NB4 (cell line): ENCODE measurements at regions not wholly inside any gene's neighbourhood (a gene's known extent, or its start where the extent isn't known, plus 50 kb on each side); places are given as distances from the start of the nearest gene placed in this dataset.

Experiments used
- CTCF ChIP-seq: IDR thresholded peaks from one replicate; pipeline ENCODE4 v1.5.1; 2012; ENCODE audit warnings: low read depth, low read length
- MAX ChIP-seq: IDR thresholded peaks from 2 replicates; pipeline ENCODE4 v1.6.1; 2011; ENCODE audit warnings: low read depth, low read length
- MYC ChIP-seq: IDR thresholded peaks from 2 replicates; pipeline ENCODE4 v1.6.1; 2011; ENCODE audit warnings: low read depth, low read length
- POLR2A ChIP-seq: IDR thresholded peaks from 2 replicates; pipeline ENCODE4 v1.6.1; 2011; ENCODE audit warnings: mild to moderate bottlenecking; ENCODE audit not compliant: insufficient read length; ENCODE audit errors: extremely low read depth

GRCh38 chr19:30900051-30900450 lies 449.2 kb downstream of the TSHZ3 start:
- TF ChIP-seq CTCF (no peak), MAX (no peak), POLR2A (no peak), MYC (no peak)
